ENCODE measurements at regions not wholly inside any gene's neighbourhood (a gene's known extent, or its start where the extent isn't known, plus 50 kb on each side); places are given as distances from the start of the nearest gene placed in this dataset.
A peak's percentile ranks its signal among the peaks of the same experiment; 100 is the strongest.

DNA sequence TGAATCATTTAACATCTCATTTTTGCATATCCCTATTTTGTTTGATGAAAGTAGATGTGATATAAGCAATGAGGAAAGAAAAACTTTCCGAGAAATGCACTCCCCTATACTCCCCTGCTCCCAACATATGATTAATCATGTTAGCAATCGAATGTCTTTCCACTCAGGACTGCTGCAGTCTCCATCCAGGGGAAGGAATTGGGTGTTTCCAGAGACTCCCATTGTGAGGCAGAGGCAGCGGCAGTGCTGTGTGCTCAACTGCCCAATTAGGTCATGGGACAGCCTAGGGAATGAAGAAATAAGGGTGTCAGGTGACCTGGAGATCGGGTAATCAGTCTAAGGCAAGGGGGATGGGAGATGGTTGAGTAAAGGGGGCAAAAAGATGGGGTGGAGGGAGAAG lies 268.6 kb upstream of the MEIS2 start:
- Histone ChIP-seq H3K18ac (ENCODE audit: low read depth in 1 of 2, low read length in 2 of 2) (no peak overlapping the region), H3K23ac (ENCODE audit: low read length in 2 of 2) (no peak overlapping the region), H3K9ac (ENCODE audit: low read length) (no peak overlapping the region), H3K14ac (ENCODE audit: low read length in 2 of 2) (no peak overlapping the region), H2AFZ (ENCODE audit: low read depth, low read length) (no peak overlapping the region), H2BK12ac (ENCODE audit: low read length in 2 of 2) (no peak overlapping the region), H2BK15ac (ENCODE audit: low read depth, poor library complexity, severe bottlenecking) (no peak overlapping the region), H2BK120ac (ENCODE audit: low read depth, low read length) (no peak overlapping the region), H3K4me2 (ENCODE audit: low read length, poor library complexity, severe bottlenecking) (no peak overlapping the region), H3K36me3 (ENCODE audit: control insufficient read depth in 1 of 2, insufficient read depth in 2 of 2, low read depth in 1 of 2, low read length in 2 of 2) (no peaks in the 10 kb centered on the region), H2AK5ac (ENCODE audit: low read length, severe bottlenecking) (no peak overlapping the region), H4K91ac (ENCODE audit: low read length) (no peak overlapping the region), H3K4ac (ENCODE audit: low read depth in 1 of 2, low read length in 2 of 2) (no peak overlapping the region), H3K4me3 (ENCODE audit: insufficient read depth in 1 of 2, low read depth in 1 of 2, low read length in 2 of 2) (no peak overlapping the region), H3K27me3 (ENCODE audit: control insufficient read depth in 1 of 2, insufficient read depth in 1 of 2, low read length in 2 of 2) (no peaks in the 10 kb centered on the region), H3K4me1 (ENCODE audit: control insufficient read depth, insufficient read depth, low read depth, low read length) (no peaks in the 10 kb centered on the region), H4K8ac (ENCODE audit: low read length) (no peak overlapping the region), H3K27ac (ENCODE audit: low read length, poor library complexity, severe bottlenecking) (no peak overlapping the region), H3K9me3 (ENCODE audit: control insufficient read depth, low read length) (no peaks in the 10 kb centered on the region), H3K79me1 (replicated peaks; ENCODE audit: low read length, poor library complexity, severe bottlenecking) (no peaks in the 10 kb centered on the region), H2BK5ac (ENCODE audit: low read depth, low read length, poor library complexity, severe bottlenecking) (no peak overlapping the region)
- 39% methylated on average over 3 of the region's 4 CpGs for WGBS
- no peak for DNase-seq

GRCh38 chr15:37370941-37371340 lies 270.6 kb upstream of the MEIS2 start:
- Histone ChIP-seq H4K91ac (ENCODE audit: low read length) (no peak overlapping the region), H3K9me3 (ENCODE audit: control insufficient read depth, low read length) (no peaks in the 10 kb centered on the region), H3K27ac (ENCODE audit: low read length, poor library complexity, severe bottlenecking) (no peak overlapping the region), H4K8ac (ENCODE audit: low read length) (no peak overlapping the region), H2BK120ac (ENCODE audit: low read depth, low read length) (no peak overlapping the region), H3K4ac (ENCODE audit: low read depth in 1 of 2, low read length in 2 of 2) (no peak overlapping the region), H3K79me1 (replicated peaks; ENCODE audit: low read length, poor library complexity, severe bottlenecking) (no peaks in the 10 kb centered on the region), H3K9ac (ENCODE audit: low read length) (no peak overlapping the region), H2AK5ac (ENCODE audit: low read length, severe bottlenecking) (no peak overlapping the region), H2BK15ac (ENCODE audit: low read depth, poor library complexity, severe bottlenecking) (no peak overlapping the region), H3K4me3 (ENCODE audit: insufficient read depth in 1 of 2, low read depth in 1 of 2, low read length in 2 of 2) (no peak overlapping the region), H3K4me1 (ENCODE audit: control insufficient read depth, insufficient read depth, low read depth, low read length) (no peaks in the 10 kb centered on the region), H2BK5ac (ENCODE audit: low read depth, low read length, poor library complexity, severe bottlenecking) (no peak overlapping the region), H2BK12ac (ENCODE audit: low read length in 2 of 2) (no peak overlapping the region), H3K14ac (ENCODE audit: low read length in 2 of 2) (no peak overlapping the region), H3K23ac (ENCODE audit: low read length in 2 of 2) (no peak overlapping the region), H3K36me3 (ENCODE audit: control insufficient read depth in 1 of 2, insufficient read depth in 2 of 2, low read depth in 1 of 2, low read length in 2 of 2) (no peaks in the 10 kb centered on the region), H3K27me3 (ENCODE audit: control insufficient read depth in 1 of 2, insufficient read depth in 1 of 2, low read length in 2 of 2) (peaks cover 0 to 3% of the 10 kb centered on the region in 2 experiments), H2AFZ (ENCODE audit: low read depth, low read length) (no peak overlapping the region), H3K4me2 (ENCODE audit: low read length, poor library complexity, severe bottlenecking) (no peak overlapping the region), H3K18ac (ENCODE audit: low read depth in 1 of 2, low read length in 2 of 2) (no peak overlapping the region)
- WGBS: 83% methylated on average over 1 of the region's 2 CpGs
- DNase-seq: no peak

GRCh38 chr15:37372064-37372463 lies 271.7 kb upstream of the MEIS2 start:
- H2BK15ac ChIP-seq (ENCODE audit: low read depth, poor library complexity, severe bottlenecking): no peak overlapping the region
- H4K91ac ChIP-seq (ENCODE audit: low read length): no peak overlapping the region
- no peak overlapping the region for H3K4me2 ChIP-seq (ENCODE audit: low read length, poor library complexity, severe bottlenecking)
- DNase-seq: no peak
- H3K36me3 ChIP-seq (ENCODE audit: control insufficient read depth in 1 of 2, insufficient read depth in 2 of 2, low read depth in 1 of 2, low read length in 2 of 2): no peaks in the 10 kb centered on the region
- H4K8ac ChIP-seq (ENCODE audit: low read length): no peak overlapping the region
- no peak overlapping the region for H3K4me3 ChIP-seq (ENCODE audit: insufficient read depth in 1 of 2, low read depth in 1 of 2, low read length in 2 of 2)
- WGBS: 74% methylated on average over 5 of the region's 6 CpGs
- H3K79me1 ChIP-seq (replicated peaks; ENCODE audit: low read length, poor library complexity, severe bottlenecking): no peaks in the 10 kb centered on the region
- H3K18ac ChIP-seq (ENCODE audit: low read depth in 1 of 2, low read length in 2 of 2): no peak overlapping the region
- H2BK12ac ChIP-seq (ENCODE audit: low read length in 2 of 2): no peak overlapping the region
- H2BK5ac ChIP-seq (ENCODE audit: low read depth, low read length, poor library complexity, severe bottlenecking): no peak overlapping the region
- H3K27me3 ChIP-seq (ENCODE audit: control insufficient read depth in 1 of 2, insufficient read depth in 1 of 2, low read length in 2 of 2): peaks cover 0 to 3% of the 10 kb centered on the region in 2 experiments
- H3K27ac ChIP-seq (ENCODE audit: low read length, poor library complexity, severe bottlenecking): no peak overlapping the region
- no peaks in the 10 kb centered on the region for H3K4me1 ChIP-seq (ENCODE audit: control insufficient read depth, insufficient read depth, low read depth, low read length)
- H3K4ac ChIP-seq (ENCODE audit: low read depth in 1 of 2, low read length in 2 of 2): no peak overlapping the region
- no peak overlapping the region for H2AK5ac ChIP-seq (ENCODE audit: low read length, severe bottlenecking)
- H3K9me3 ChIP-seq (ENCODE audit: control insufficient read depth, low read length): no peaks in the 10 kb centered on the region
- H2BK120ac ChIP-seq (ENCODE audit: low read depth, low read length): no peak overlapping the region
- H3K23ac ChIP-seq (ENCODE audit: low read length in 2 of 2): no peak overlapping the region
- H3K9ac ChIP-seq (ENCODE audit: low read length): no peak overlapping the region
- H3K14ac ChIP-seq (ENCODE audit: low read length in 2 of 2): no peak overlapping the region
- H2AFZ ChIP-seq (ENCODE audit: low read depth, low read length): no peak overlapping the region

GRCh38 chr15:37375519-37375918 lies 275.2 kb upstream of the MEIS2 start:
- Histone ChIP-seq H3K79me1 (replicated peaks; ENCODE audit: low read length, poor library complexity, severe bottlenecking) (no peaks in the 10 kb centered on the region), H3K4ac (ENCODE audit: low read depth in 1 of 2, low read length in 2 of 2) (no peak overlapping the region), H2AK5ac (ENCODE audit: low read length, severe bottlenecking) (no peak overlapping the region), H2AFZ (ENCODE audit: low read depth, low read length) (no peak overlapping the region), H3K4me2 (ENCODE audit: low read length, poor library complexity, severe bottlenecking) (peak overlapping the region; percentile 9), H4K91ac (ENCODE audit: low read length) (no peak overlapping the region), H3K36me3 (ENCODE audit: control insufficient read depth in 1 of 2, insufficient read depth in 2 of 2, low read depth in 1 of 2, low read length in 2 of 2) (no peaks in the 10 kb centered on the region), H3K9me3 (ENCODE audit: control insufficient read depth, low read length) (no peaks in the 10 kb centered on the region), H2BK120ac (ENCODE audit: low read depth, low read length) (no peak overlapping the region), H2BK15ac (ENCODE audit: low read depth, poor library complexity, severe bottlenecking) (no peak overlapping the region), H3K14ac (ENCODE audit: low read length in 2 of 2) (no peak overlapping the region), H3K4me3 (ENCODE audit: insufficient read depth in 1 of 2, low read depth in 1 of 2, low read length in 2 of 2) (no peak overlapping the region), H3K9ac (ENCODE audit: low read length) (no peak overlapping the region), H3K4me1 (ENCODE audit: control insufficient read depth, insufficient read depth, low read depth, low read length) (no peaks in the 10 kb centered on the region), H3K18ac (ENCODE audit: low read depth in 1 of 2, low read length in 2 of 2) (no peak overlapping the region), H3K27ac (ENCODE audit: low read length, poor library complexity, severe bottlenecking) (no peak overlapping the region), H3K27me3 (ENCODE audit: control insufficient read depth in 1 of 2, insufficient read depth in 1 of 2, low read length in 2 of 2) (peaks cover 0 to 3% of the 10 kb centered on the region in 2 experiments), H4K8ac (ENCODE audit: low read length) (no peak overlapping the region), H2BK12ac (ENCODE audit: low read length in 2 of 2) (no peak overlapping the region), H3K23ac (ENCODE audit: low read length in 2 of 2) (no peak overlapping the region), H2BK5ac (ENCODE audit: low read depth, low read length, poor library complexity, severe bottlenecking) (no peak overlapping the region)
- 63% methylated on average over 3 of the region's 3 CpGs for WGBS
- no peak for DNase-seq

All from mesenchymal stem cell (in vitro differentiated cells and primary cell).